ENCODE measurements at regions not wholly inside any gene's neighbourhood (a gene's known extent, or its start where the extent isn't known, plus 50 kb on each side); places are given as distances from the start of the nearest gene placed in this dataset.

GRCh38 chr7:152947686-152948085 lies 188.1 kb downstream of the ACTR3B start:
- intact Hi-C loops (cut with micrococcal nuclease) (no loop called here), dilution Hi-C loops (cut with HindIII; ENCODE audit: low sequenced_read_pairs, unreplicated experiment) (no loop called here), in situ Hi-C loops (cut with MboI; ENCODE audit: low sequenced_read_pairs) (no loop called here)
- Histone ChIP-seq H4K5ac (ENCODE audit: low read depth, low read length) (no peak overlapping the region), H2BK5ac (ENCODE audit: low read depth, low read length, poor library complexity, severe bottlenecking) (no peak overlapping the region), H2BK120ac (ENCODE audit: low read depth, low read length) (no peak overlapping the region), H3K4ac (ENCODE audit: low read depth, low read length) (no peak overlapping the region), H3K23ac (ENCODE audit: low read depth, low read length) (no peak overlapping the region), H3K9me3 (ENCODE audit: control insufficient read depth, insufficient read depth, low read length) (peaks cover 10% of the 10 kb centered on the region), H3K56ac (ENCODE audit: extremely low read depth, insufficient read depth, low read length) (no peak overlapping the region), H4K8ac (ENCODE audit: low read depth in 2 of 2, low read length in 2 of 2) (no peak overlapping the region), H3K4me1 (ENCODE audit: control insufficient read depth, insufficient read depth, low read length) (no peaks in the 10 kb centered on the region), H3K4me2 (ENCODE audit: low read depth, low read length) (no peak overlapping the region), H2AK5ac (ENCODE audit: low read depth, low read length) (no peak overlapping the region), H3K18ac (ENCODE audit: low read depth, low read length) (no peak overlapping the region), H3K9me1 (ENCODE audit: insufficient read depth, low read length) (no peaks in the 10 kb centered on the region), H3K14ac (replicated peaks; ENCODE audit: low read depth, low read length) (no peak overlapping the region), H3K27ac (ENCODE audit: insufficient read depth, low read length) (no peak overlapping the region), H2AK9ac (replicated peaks; ENCODE audit: low read depth, low read length, poor library complexity) (no peak overlapping the region), H3K9ac (ENCODE audit: low read depth, low read length) (no peak overlapping the region), H3K36me3 (ENCODE audit: control insufficient read depth, insufficient read depth, low read length) (no peaks in the 10 kb centered on the region), H3K4me3 (ENCODE audit: insufficient read depth, low read depth, low read length) (no peak overlapping the region), H2BK20ac (ENCODE audit: low read depth, low read length) (no peak overlapping the region), H4K20me1 (ENCODE audit: insufficient read depth, low read length) (no peaks in the 10 kb centered on the region), H4K91ac (ENCODE audit: insufficient read depth, low read depth, low read length) (no peak overlapping the region), H2BK15ac (ENCODE audit: low read depth, low read length) (no peak overlapping the region), H3K79me1 (ENCODE audit: low read depth in 1 of 2, low read length in 2 of 2) (no peaks in the 10 kb centered on the region), H3K27me3 (ENCODE audit: control insufficient read depth, insufficient read depth, low read length) (no peaks in the 10 kb centered on the region), H2AFZ (replicated peaks; ENCODE audit: low read length, poor library complexity) (no peak overlapping the region)
- ATAC-seq (ENCODE audit: low read depth) (no peak), DNase-seq (no peak)
- no TSS peak for BruUV-seq (replicated peaks)
- WGBS, 2 experiments (ENCODE audit: extremely low coverage in 2 of 2, insufficient read length in 1 of 2) = 17% methylated on average over 1 of the region's 1 CpG; no CpG with 5 or more reads in 1 of the 2 experiments
- ChIA-PET CTCF (no interaction called here), POLR2A (ENCODE audit: unreplicated experiment) (no interaction called here)
- TF ChIP-seq NFE2L2 (IDR thresholded peaks at IDR 0.05; ENCODE audit: low read depth, low read length) = no peak
- no peak for TF ChIP-seq FOS (IDR thresholded peaks at IDR 0.05; ENCODE audit: low read depth, low read length)
- no peak for TF ChIP-seq POLR2A (IDR thresholded peaks at IDR 0.05; ENCODE audit: low read depth, low read length)
- no peak for TF ChIP-seq CEBPB (IDR thresholded peaks at IDR 0.05; ENCODE audit: low read depth, low read length)
- no peak for TF ChIP-seq RFX5 (IDR thresholded peaks at IDR 0.05; ENCODE audit: low read depth, low read length)
- no peak for TF ChIP-seq MAZ (IDR thresholded peaks at IDR 0.05; ENCODE audit: borderline replicate concordance, low read depth, low read length)
- no peak for TF ChIP-seq RCOR1 (IDR thresholded peaks at IDR 0.05; ENCODE audit: insufficient replicate concordance, low read length)
- no peak for TF ChIP-seq MXI1 (IDR thresholded peaks at IDR 0.05; ENCODE audit: borderline replicate concordance, low read depth, low read length)
- TF ChIP-seq CTCF (conservative IDR thresholded peaks at IDR 0.05; ENCODE audit: low read depth, low read length) = no peak
- TF ChIP-seq RAD21 (IDR thresholded peaks at IDR 0.05; ENCODE audit: low read length) = no peak
- no peak for TF ChIP-seq ELK1 (IDR thresholded peaks at IDR 0.05; ENCODE audit: borderline replicate concordance, low read depth, low read length)
- TF ChIP-seq CHD1 (IDR thresholded peaks at IDR 0.05; ENCODE audit: low read depth, low read length) = no peak
- no peak for TF ChIP-seq USF2 (IDR thresholded peaks at IDR 0.05; ENCODE audit: low read depth, low read length)
- no peak for TF ChIP-seq SMC3 (IDR thresholded peaks at IDR 0.05; ENCODE audit: low read depth, low read length)
